ENCODE measurements at regions not wholly inside any gene's neighbourhood (a gene's known extent, or its start where the extent isn't known, plus 50 kb on each side); places are given as distances from the start of the nearest gene placed in this dataset.

GRCh38 chrX:75887833-75888232, 102.8 kb upstream of the MAGEE2 start:
- no peak overlapping the region for H3K9ac ChIP-seq (ENCODE audit: low read depth, low read length)
- H2AK5ac ChIP-seq (ENCODE audit: low read depth, low read length), result no peak overlapping the region
- no peak overlapping the region for H2AFZ ChIP-seq (replicated peaks; ENCODE audit: low read length, poor library complexity)
- no peak overlapping the region for H2AK9ac ChIP-seq (replicated peaks; ENCODE audit: low read depth, low read length, poor library complexity)
- CTCF ChIA-PET, result no interaction called here
- H2BK5ac ChIP-seq (ENCODE audit: low read depth, low read length, poor library complexity, severe bottlenecking), result no peak overlapping the region
- no peak overlapping the region for H4K5ac ChIP-seq (ENCODE audit: low read depth, low read length)
- H3K27me3 ChIP-seq (ENCODE audit: control insufficient read depth, insufficient read depth, low read length), result no peaks in the 10 kb centered on the region
- H3K14ac ChIP-seq (replicated peaks; ENCODE audit: low read depth, low read length), result no peak overlapping the region
- 47% methylated on average over 3 of the region's 7 CpGs; no CpG with 5 or more reads in 1 of the 2 experiments for WGBS, 2 experiments (ENCODE audit: extremely low coverage in 2 of 2, insufficient read length in 1 of 2)
- no peaks in the 10 kb centered on the region for H3K9me1 ChIP-seq (ENCODE audit: insufficient read depth, low read length)
- H4K8ac ChIP-seq (ENCODE audit: low read depth in 2 of 2, low read length in 2 of 2), result no peak overlapping the region
- no peak overlapping the region for H4K91ac ChIP-seq (ENCODE audit: insufficient read depth, low read depth, low read length)
- no peak overlapping the region for H3K4me2 ChIP-seq (ENCODE audit: low read depth, low read length)
- H3K4ac ChIP-seq (ENCODE audit: low read depth, low read length), result no peak overlapping the region
- H2BK15ac ChIP-seq (ENCODE audit: low read depth, low read length), result no peak overlapping the region
- no peak overlapping the region for H3K18ac ChIP-seq (ENCODE audit: low read depth, low read length)
- no peaks in the 10 kb centered on the region for H3K36me3 ChIP-seq (ENCODE audit: control insufficient read depth, insufficient read depth, low read length)
- in situ Hi-C loops (cut with MboI; ENCODE audit: low sequenced_read_pairs), result no loop called here
- no peak for ATAC-seq (ENCODE audit: low read depth)
- H3K4me3 ChIP-seq (ENCODE audit: insufficient read depth, low read depth, low read length), result no peak overlapping the region
- no peaks in the 10 kb centered on the region for H3K79me1 ChIP-seq (ENCODE audit: low read depth in 1 of 2, low read length in 2 of 2)
- POLR2A ChIA-PET (ENCODE audit: unreplicated experiment), result no interaction called here
- intact Hi-C loops (cut with micrococcal nuclease), result no loop called here
- no TSS peak for BruUV-seq (replicated peaks)
- H4K20me1 ChIP-seq (ENCODE audit: insufficient read depth, low read length), result no peaks in the 10 kb centered on the region
- no peak for TF ChIP-seq NFE2L2 (IDR thresholded peaks at IDR 0.05; ENCODE audit: low read depth, low read length)
- no peak for TF ChIP-seq MAFK (IDR thresholded peaks at IDR 0.05; ENCODE audit: low read depth, low read length)
- TF ChIP-seq RAD21 (IDR thresholded peaks at IDR 0.05; ENCODE audit: low read length), result no peak
- no peak for TF ChIP-seq POLR2A (IDR thresholded peaks at IDR 0.05; ENCODE audit: low read depth, low read length)
- no peak for DNase-seq
- no peak overlapping the region for H2BK120ac ChIP-seq (ENCODE audit: low read depth, low read length)
- H3K56ac ChIP-seq (ENCODE audit: extremely low read depth, insufficient read depth, low read length), result no peak overlapping the region
- H3K27ac ChIP-seq (ENCODE audit: insufficient read depth, low read length), result no peak overlapping the region
- no peak overlapping the region for H3K23ac ChIP-seq (ENCODE audit: low read depth, low read length)
- H2BK20ac ChIP-seq (ENCODE audit: low read depth, low read length), result no peak overlapping the region
- no peaks in the 10 kb centered on the region for H3K9me3 ChIP-seq (ENCODE audit: control insufficient read depth, insufficient read depth, low read length)
- dilution Hi-C loops (cut with HindIII; ENCODE audit: low sequenced_read_pairs, unreplicated experiment), result no loop called here
- no peaks in the 10 kb centered on the region for H3K4me1 ChIP-seq (ENCODE audit: control insufficient read depth, insufficient read depth, low read length)

Data from IMR-90 (cell line).